ENCODE measurements at regions not wholly inside any gene's neighbourhood (a gene's known extent, or its start where the extent isn't known, plus 50 kb on each side); places are given as distances from the start of the nearest gene placed in this dataset.
A peak's percentile ranks its signal among the peaks of the same experiment; 100 is the strongest.

- no peak for TF ChIP-seq ZNF18 (tag by site-specific recombination; IDR thresholded peaks at IDR 0.05)
- TF ChIP-seq ZNF214 (tag by site-specific recombination; IDR thresholded peaks at IDR 0.05; ENCODE audit: borderline replicate concordance), result no peak
Observed at GRCh38 chr9:13904311-13904710, 409.6 kb downstream of the NFIB start (continued).

- H3K4me3 ChIP-seq (ENCODE audit: low read depth, low read length), result no peak overlapping the region
- peaks cover 9% of the 10 kb centered on the region for H3K4me1 ChIP-seq (ENCODE audit: control insufficient read depth, insufficient read depth, low read length)
- H3K9me3 ChIP-seq (ENCODE audit: control insufficient read depth, insufficient read depth, low read depth, low read length), result no peaks in the 10 kb centered on the region
- H3K27ac ChIP-seq (ENCODE audit: extremely low read depth, low read depth, low read length), result no peak overlapping the region
- TF ChIP-seq PRDM1 (tag by site-specific recombination; IDR thresholded peaks at IDR 0.05) (peak; percentile 97), ZNF560 (tag by site-specific recombination; IDR thresholded peaks at IDR 0.05; ENCODE audit: borderline replicate concordance) (no peak), ZNF366 (tag by site-specific recombination; conservative IDR thresholded peaks at IDR 0.05) (peak; percentile 85), ZNF596 (tag by site-specific recombination; IDR thresholded peaks at IDR 0.05) (peak; percentile 95)
- ChIA-PET POLR2A (no interaction called here), CTCF (no interaction called here)
- H3K36me3 ChIP-seq (ENCODE audit: control insufficient read depth in 2 of 2, insufficient read depth in 1 of 2, low read length in 2 of 2), result no peaks in the 10 kb centered on the region
Observed at GRCh38 chr9:13902286-13903066, 411.5 kb downstream of the NFIB start.

GRCh38 chr9:13901176-13901575 lies 412.8 kb downstream of the NFIB start:
- CTCF ChIA-PET, result no interaction called here
- no peak for TF ChIP-seq ZNF350 (tag by site-specific recombination; IDR thresholded peaks at IDR 0.05)
- TF ChIP-seq ZBTB44 (tag by site-specific recombination; IDR thresholded peaks at IDR 0.05), result no peak
- TF ChIP-seq YY2 (tag by site-specific recombination; IDR thresholded peaks at IDR 0.05), result no peak
- TF ChIP-seq TRIM28 (IDR thresholded peaks at IDR 0.05; ENCODE audit: borderline replicate concordance, low read length), result no peak
- TF ChIP-seq ZNF211 (tag by site-specific recombination; IDR thresholded peaks at IDR 0.05; ENCODE audit: low read depth), result no peak
- TF ChIP-seq ZNF776 (tag by site-specific recombination; IDR thresholded peaks at IDR 0.05; ENCODE audit: borderline replicate concordance), result no peak
- TF ChIP-seq SETDB1 (IDR thresholded peaks at IDR 0.05; ENCODE audit: insufficient read length, low read length), result no peak
- TF ChIP-seq ELK4 (IDR thresholded peaks at IDR 0.05; ENCODE audit: borderline replicate concordance, low read depth, low read length), result no peak
- TF ChIP-seq ZNF2 (tag by site-specific recombination; IDR thresholded peaks at IDR 0.05), result no peak
- no peak for TF ChIP-seq ZNF416 (tag by site-specific recombination; IDR thresholded peaks at IDR 0.05)
- TF ChIP-seq ZNF785 (tag by site-specific recombination; IDR thresholded peaks at IDR 0.05), result no peak
- no peak for TF ChIP-seq ZNF341 (tag by site-specific recombination; IDR thresholded peaks at IDR 0.05; ENCODE audit: low read depth)
- H3K36me3 ChIP-seq (ENCODE audit: control insufficient read depth in 2 of 2, insufficient read depth in 1 of 2, low read length in 2 of 2), result no peaks in the 10 kb centered on the region
- H3K27ac ChIP-seq (ENCODE audit: extremely low read depth, low read depth, low read length), result no peak overlapping the region
- H3K4me3 ChIP-seq (ENCODE audit: low read depth, low read length), result no peak overlapping the region
- H3K9me3 ChIP-seq (ENCODE audit: control insufficient read depth, insufficient read depth, low read depth, low read length), result no peaks in the 10 kb centered on the region
- peaks cover 13% of the 10 kb centered on the region for H3K4me1 ChIP-seq (ENCODE audit: control insufficient read depth, insufficient read depth, low read length)
- POLR2A ChIA-PET, result no interaction called here

All from HEK293 (cell line).